PC-9 (cell line): ENCODE measurements at regions not wholly inside any gene's neighbourhood (a gene's known extent, or its start where the extent isn't known, plus 50 kb on each side); places are given as distances from the start of the nearest gene placed in this dataset.

Experiments used
- EZH2 ChIP-seq: fragments of 200-600 bp; sonication (generic); IDR thresholded peaks from 2 replicates; pipeline ENCODE4 v1.8.0; 2017; ENCODE audit warnings: antibody characterized with exemption, low read depth
- TF ChIP-seq, protein P1 (sequence below): fragments of 200-600 bp; sonication (generic); conservative IDR thresholded peaks from 2 replicates; pipeline ENCODE4 v1.6.1; 2017; ENCODE audit warnings: mixed run types, antibody characterized with exemption, mild to moderate bottlenecking, moderate library complexity

DNA sequence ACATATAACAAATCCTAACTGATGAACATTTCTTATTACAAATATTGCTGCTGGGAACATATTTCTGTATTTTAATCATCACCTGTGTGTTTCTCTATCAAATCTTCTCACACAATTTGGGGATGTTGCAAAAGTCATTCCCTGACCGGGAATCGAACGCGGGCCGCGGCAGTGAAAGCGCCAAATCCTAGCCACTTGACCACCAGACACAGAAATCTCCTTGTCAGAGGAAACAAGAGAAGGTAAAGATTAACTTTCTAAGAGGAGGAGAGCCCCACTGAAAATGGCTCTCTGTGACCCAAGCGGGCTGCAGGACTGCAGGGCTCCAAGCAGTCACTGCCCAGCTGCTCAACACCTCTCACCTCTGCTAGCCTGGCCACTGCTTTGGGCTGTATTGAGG, 304.9 kb downstream of the FAM72C start:
- TF ChIP-seq, protein P1, sequence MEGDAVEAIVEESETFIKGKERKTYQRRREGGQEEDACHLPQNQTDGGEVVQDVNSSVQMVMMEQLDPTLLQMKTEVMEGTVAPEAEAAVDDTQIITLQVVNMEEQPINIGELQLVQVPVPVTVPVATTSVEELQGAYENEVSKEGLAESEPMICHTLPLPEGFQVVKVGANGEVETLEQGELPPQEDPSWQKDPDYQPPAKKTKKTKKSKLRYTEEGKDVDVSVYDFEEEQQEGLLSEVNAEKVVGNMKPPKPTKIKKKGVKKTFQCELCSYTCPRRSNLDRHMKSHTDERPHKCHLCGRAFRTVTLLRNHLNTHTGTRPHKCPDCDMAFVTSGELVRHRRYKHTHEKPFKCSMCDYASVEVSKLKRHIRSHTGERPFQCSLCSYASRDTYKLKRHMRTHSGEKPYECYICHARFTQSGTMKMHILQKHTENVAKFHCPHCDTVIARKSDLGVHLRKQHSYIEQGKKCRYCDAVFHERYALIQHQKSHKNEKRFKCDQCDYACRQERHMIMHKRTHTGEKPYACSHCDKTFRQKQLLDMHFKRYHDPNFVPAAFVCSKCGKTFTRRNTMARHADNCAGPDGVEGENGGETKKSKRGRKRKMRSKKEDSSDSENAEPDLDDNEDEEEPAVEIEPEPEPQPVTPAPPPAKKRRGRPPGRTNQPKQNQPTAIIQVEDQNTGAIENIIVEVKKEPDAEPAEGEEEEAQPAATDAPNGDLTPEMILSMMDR, result no peak
- TF ChIP-seq EZH2, result no peak
